ENCODE measurements at regions not wholly inside any gene's neighbourhood (a gene's known extent, or its start where the extent isn't known, plus 50 kb on each side); places are given as distances from the start of the nearest gene placed in this dataset.

- TF ChIP-seq CTCF (IDR thresholded peaks at IDR 0.05; ENCODE audit: low read depth, low read length), result no peak
- no peak for DNase-seq
- Histone ChIP-seq H3K27me3 (ENCODE audit: insufficient read depth, low read depth, severe bottlenecking) (no peaks in the 10 kb centered on the region), H3K36me3 (no peaks in the 10 kb centered on the region), H3K4me3 (ENCODE audit: low read depth, low read length) (no peak overlapping the region), H3K27ac (no peak overlapping the region), H3K9me3 (ENCODE audit: severe bottlenecking) (no peaks in the 10 kb centered on the region)
These were observed 210.3 kb upstream of the AJAP1 start for GRCh38 chr1:4444086-4444485.

DNA sequence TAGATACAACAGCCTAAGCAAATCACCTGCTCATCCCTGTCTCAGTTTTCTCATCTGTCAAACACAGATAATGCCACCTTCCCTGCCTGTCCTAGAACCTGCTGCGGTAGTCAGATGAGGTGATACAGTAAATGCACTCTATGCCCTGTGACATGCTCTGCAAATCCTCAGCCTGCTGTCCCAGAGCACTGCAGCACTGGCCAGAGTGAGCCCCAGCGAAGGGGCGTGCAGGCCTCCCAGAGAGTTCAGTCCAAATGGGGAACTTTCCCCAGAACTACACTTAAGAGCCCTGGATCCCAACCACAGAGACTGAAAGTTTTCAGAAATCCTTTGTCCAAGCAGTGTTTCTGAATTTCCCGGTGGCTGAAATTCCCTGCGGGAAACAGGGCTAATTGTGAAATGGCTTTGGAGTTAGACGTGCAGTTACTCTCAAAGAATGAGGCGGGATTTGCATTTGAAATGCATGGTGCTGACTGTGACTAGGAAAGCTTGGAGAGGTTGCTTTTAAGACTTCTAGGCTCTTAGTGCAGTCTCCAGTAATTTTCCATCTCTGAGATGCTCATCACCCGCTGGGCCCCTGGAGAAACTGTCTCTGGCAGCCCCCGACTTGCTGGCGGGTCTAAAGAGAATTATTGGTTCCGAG, 206.5 kb upstream of the AJAP1 start:
- Histone ChIP-seq H3K36me3 (no peaks in the 10 kb centered on the region), H3K9me3 (ENCODE audit: severe bottlenecking) (no peaks in the 10 kb centered on the region), H3K27me3 (ENCODE audit: insufficient read depth, low read depth, severe bottlenecking) (no peaks in the 10 kb centered on the region), H3K27ac (no peak overlapping the region), H3K4me3 (ENCODE audit: low read depth, low read length) (no peak overlapping the region)
- DNase-seq, result no peak
- TF ChIP-seq CTCF (IDR thresholded peaks at IDR 0.05; ENCODE audit: low read depth, low read length), result no peak

- Histone ChIP-seq H3K36me3 (no peaks in the 10 kb centered on the region), H3K27me3 (ENCODE audit: insufficient read depth, low read depth, severe bottlenecking) (no peaks in the 10 kb centered on the region), H3K27ac (no peak overlapping the region), H3K9me3 (ENCODE audit: severe bottlenecking) (peaks cover 3% of the 10 kb centered on the region), H3K4me3 (ENCODE audit: low read depth, low read length) (no peak overlapping the region)
- DNase-seq, result no peak
- no peak for TF ChIP-seq CTCF (IDR thresholded peaks at IDR 0.05; ENCODE audit: low read depth, low read length)
These were observed 204.4 kb upstream of the AJAP1 start for GRCh38 chr1:4449972-4450371.

DNA sequence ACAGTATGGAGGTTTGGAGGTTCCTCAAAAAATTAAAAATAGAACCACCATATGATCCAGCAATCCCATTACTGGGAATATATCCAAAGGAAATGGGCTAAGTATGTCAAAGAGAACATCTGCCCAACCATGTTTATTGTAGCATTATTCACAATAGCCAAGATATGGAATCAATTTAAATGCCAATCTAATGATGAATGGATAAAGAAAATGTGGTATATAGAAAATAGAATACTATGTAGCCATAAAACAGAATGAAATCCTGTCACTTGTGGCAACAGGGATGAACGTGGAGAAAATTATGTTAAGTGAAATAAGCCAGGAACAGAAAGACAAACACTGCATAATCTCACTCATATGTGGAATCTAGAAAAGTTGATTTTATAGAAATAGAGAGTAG, 201.7 kb upstream of the AJAP1 start:
- H3K4me3 ChIP-seq (ENCODE audit: low read depth, low read length), result no peak overlapping the region
- peaks cover 7% of the 10 kb centered on the region for H3K9me3 ChIP-seq (ENCODE audit: severe bottlenecking)
- DNase-seq, result no peak
- no peaks in the 10 kb centered on the region for H3K27me3 ChIP-seq (ENCODE audit: insufficient read depth, low read depth, severe bottlenecking)
- no peak overlapping the region for H3K27ac ChIP-seq
- no peak for TF ChIP-seq CTCF (IDR thresholded peaks at IDR 0.05; ENCODE audit: low read depth, low read length)
- H3K36me3 ChIP-seq, result no peaks in the 10 kb centered on the region

GRCh38 chr1:4460052-4460451, 194.4 kb upstream of the AJAP1 start:
- no peak for DNase-seq
- Histone ChIP-seq H3K27ac (no peak overlapping the region), H3K4me3 (ENCODE audit: low read depth, low read length) (no peak overlapping the region), H3K36me3 (no peaks in the 10 kb centered on the region), H3K9me3 (ENCODE audit: severe bottlenecking) (peaks cover 4% of the 10 kb centered on the region), H3K27me3 (ENCODE audit: insufficient read depth, low read depth, severe bottlenecking) (no peaks in the 10 kb centered on the region)
- no peak for TF ChIP-seq CTCF (IDR thresholded peaks at IDR 0.05; ENCODE audit: low read depth, low read length)

- H3K9me3 ChIP-seq (ENCODE audit: severe bottlenecking), result peaks cover 2% of the 10 kb centered on the region
- DNase-seq, result no peak
- TF ChIP-seq CTCF (IDR thresholded peaks at IDR 0.05; ENCODE audit: low read depth, low read length), result no peak
- H3K27me3 ChIP-seq (ENCODE audit: insufficient read depth, low read depth, severe bottlenecking), result no peaks in the 10 kb centered on the region
- no peak overlapping the region for H3K27ac ChIP-seq
- H3K36me3 ChIP-seq, result no peaks in the 10 kb centered on the region
- no peak overlapping the region for H3K4me3 ChIP-seq (ENCODE audit: low read depth, low read length)
These were observed 193.8 kb upstream of the AJAP1 start for GRCh38 chr1:4460651-4461050.
